ENCODE measurements at regions not wholly inside any gene's neighbourhood (a gene's known extent, or its start where the extent isn't known, plus 50 kb on each side); places are given as distances from the start of the nearest gene placed in this dataset.

- no peak for DNase-seq
Observed at GRCh38 chrX:38890326-38890725, 89.1 kb downstream of the MID1IP1 start.

GRCh38 chrX:38890963-38891362, 89.7 kb downstream of the MID1IP1 start:
- no peak for DNase-seq

- no peak for DNase-seq
Observed at GRCh38 chrX:38891641-38892413, 90.6 kb downstream of the MID1IP1 start.

- no peak for DNase-seq
Observed at GRCh38 chrX:38893441-38893840, 92.2 kb downstream of the MID1IP1 start.

- DNase-seq, result no peak
Observed at GRCh38 chrX:38895775-38896174, 94.5 kb downstream of the MID1IP1 start.

GRCh38 chrX:38896724-38897298, 95.6 kb downstream of the MID1IP1 start:
- DNase-seq, result no peak

GRCh38 chrX:38898261-38898660, 97.0 kb downstream of the MID1IP1 start:
- DNase-seq, result no peak

GRCh38 chrX:38899650-38900049, 98.4 kb downstream of the MID1IP1 start:
- DNase-seq, result no peak

- DNase-seq, result no peak
Observed at GRCh38 chrX:38900719-38901118, 99.5 kb downstream of the MID1IP1 start.

GRCh38 chrX:38902972-38903492, 101.8 kb downstream of the MID1IP1 start:
- DNase-seq, result no peak

GRCh38 chrX:38916801-38917200, 115.5 kb downstream of the MID1IP1 start:
- DNase-seq, result no peak

- DNase-seq, result no peak
Observed at GRCh38 chrX:38917954-38918353, 116.7 kb downstream of the MID1IP1 start.

- no peak for DNase-seq
Observed at GRCh38 chrX:38919202-38919601, 117.9 kb downstream of the MID1IP1 start.

- DNase-seq, result no peak
Observed at GRCh38 chrX:38919853-38920528, 118.7 kb downstream of the MID1IP1 start.

- no peak for DNase-seq
Observed at GRCh38 chrX:38923451-38923969, 122.3 kb downstream of the MID1IP1 start.

GRCh38 chrX:38927592-38927991, 126.3 kb downstream of the MID1IP1 start:
- no peak for DNase-seq

- DNase-seq, result no peak
Observed at GRCh38 chrX:38929966-38930421, 128.7 kb downstream of the MID1IP1 start.

- no peak for DNase-seq
Observed at GRCh38 chrX:38930474-38930873, 129.2 kb downstream of the MID1IP1 start.

- DNase-seq, result no peak
Observed at GRCh38 chrX:38935561-38935960, 134.3 kb downstream of the MID1IP1 start.

- DNase-seq, result no peak
Observed at GRCh38 chrX:38937400-38937799, 136.1 kb downstream of the MID1IP1 start.

GRCh38 chrX:38937926-38938325, 136.7 kb downstream of the MID1IP1 start:
- no peak for DNase-seq

GRCh38 chrX:38939067-38939466, 137.8 kb downstream of the MID1IP1 start:
- no peak for DNase-seq

- no peak for DNase-seq
Observed at GRCh38 chrX:38940547-38940946, 139.3 kb downstream of the MID1IP1 start.

- no peak for DNase-seq
Observed at GRCh38 chrX:38941675-38942074, 140.4 kb downstream of the MID1IP1 start.
